ENCODE measurements at regions not wholly inside any gene's neighbourhood (a gene's known extent, or its start where the extent isn't known, plus 50 kb on each side); places are given as distances from the start of the nearest gene placed in this dataset.

- ATAC-seq = no peak
- POLR2A ChIA-PET = interaction anchor here (0.6 kb wide), 1 partner anchor 9 kb away, joined by 3 read pairs; no protein-coding TSS in a partner anchor
- Histone ChIP-seq H3K4me2 (ENCODE audit: insufficient read depth, low read length) (no peak overlapping the region), H3K36me3 (ENCODE audit: control insufficient read depth, insufficient read depth, low read length) (no peaks in the 10 kb centered on the region), H3K27ac (ENCODE audit: extremely low read depth, low read depth, low read length) (no peak overlapping the region), H3K9ac (ENCODE audit: insufficient read depth in 1 of 2, low read depth in 2 of 2, low read length in 2 of 2) (no peak overlapping the region), H3K4me3 (no peak overlapping the region), H3K27me3 (ENCODE audit: control insufficient read depth in 2 of 2, insufficient read depth in 2 of 2, low read length in 2 of 2) (no peaks in the 10 kb centered on the region), H3K9me1 (ENCODE audit: control insufficient read depth, insufficient read depth, low read length) (no peaks in the 10 kb centered on the region), H3K4me1 (replicated peaks in 1 of 2; ENCODE audit: control insufficient read depth in 2 of 2, insufficient read depth in 2 of 2, low read length in 2 of 2) (0 out of 5 replicates have a peak, but pooled peaks cover 0 to 3% of the 10 kb centered on the region in 2 experiments), H3K79me2 (ENCODE audit: control insufficient read depth, insufficient read depth, low read length) (no peaks in the 10 kb centered on the region), H4K20me1 (replicated peaks; ENCODE audit: control insufficient read depth, insufficient read depth, low read length) (no peaks in the 10 kb centered on the region), H3K9me3 (replicated peaks; ENCODE audit: control insufficient read depth, insufficient read depth, low read depth, low read length) (no peaks in the 10 kb centered on the region), H2AFZ (ENCODE audit: low read depth, low read length) (no peak overlapping the region)
- in situ Hi-C loops (cut with MboI) (no loop called here), intact Hi-C loops (cut with micrococcal nuclease) (no loop called here)
- BruUV-seq (replicated peaks) = no TSS peak
- no peak for DNase-seq (ENCODE audit: extremely low read depth in 1 of 4, low spot score in 3 of 4)
- 24% methylated on average over 1 of the region's 1 CpG for WGBS (ENCODE audit: insufficient coverage, low coverage, missing lambda C conversion rate)
- no peak for FAIRE-seq
- CTCF ChIA-PET (ENCODE audit: low intra/inter-chr PET ratio) = no interaction called here
- TF ChIP-seq GABPA (tag; conservative IDR thresholded peaks at IDR 0.05; ENCODE audit: low read depth) (no peak), ZNF764 (CRISPR knock-in tag; IDR thresholded peaks at IDR 0.05; ENCODE audit: low read depth) (no peak), GABPB1 (CRISPR knock-in tag; IDR thresholded peaks at IDR 0.05) (no peak), CTBP1 (IDR thresholded peaks at IDR 0.05; ENCODE audit: borderline replicate concordance) (no peak), SIX5 (IDR thresholded peaks at IDR 0.05; ENCODE audit: borderline replicate concordance in 1 of 2, insufficient read depth in 1 of 2, low read depth in 1 of 2, low read length in 2 of 2) (no peak), PRPF4 (IDR thresholded peaks at IDR 0.05; ENCODE audit: insufficient read depth, low read depth, low read length, poor library complexity, severe bottlenecking) (no peak), REST (IDR thresholded peaks at IDR 0.05; ENCODE audit: borderline replicate concordance) (no peak), REST (CRISPR knock-in tag; IDR thresholded peaks at IDR 0.05; ENCODE audit: low read depth) (no peak), TFAP4 (CRISPR knock-in tag; IDR thresholded peaks at IDR 0.05; ENCODE audit: borderline replicate concordance) (no peak), MECOM (CRISPR knock-in tag; IDR thresholded peaks at IDR 0.05) (no peak), ARNT (IDR thresholded peaks at IDR 0.05) (no peak), ATF3 (IDR thresholded peaks at IDR 0.05) (no peak), ATF3 (CRISPR knock-in tag; conservative IDR thresholded peaks at IDR 0.05) (no peak), NFIX (CRISPR knock-in tag; IDR thresholded peaks at IDR 0.05; ENCODE audit: low read depth) (no peak)
Measured at GRCh38 chr6:139756381-139756780, 381.9 kb upstream of the CITED2 start.

All from K562 (cell line).